Brain microvascular endothelial cell (primary cell): ENCODE measurements at regions not wholly inside any gene's neighbourhood (a gene's known extent, or its start where the extent isn't known, plus 50 kb on each side); places are given as distances from the start of the nearest gene placed in this dataset.
"Not testable (repeated sequence)": the region's sequence is repeated elsewhere in the genome, so short reads cannot be mapped to it uniquely, and the experiment has no call there.

Experiments used
- DNase-seq: peaks from one replicate; pipeline ENCODE4 v3.0.0-alpha.2; 2020
- H3K27ac ChIP-seq: fragments of 250-450 bp; sonication (Bioruptor Pico); 2 replicates; pipeline ENCODE4 v1.5.1; 2020; ENCODE audit warnings: mild to moderate bottlenecking, moderate library complexity
- H3K27me3 ChIP-seq: fragments of 250-450 bp; sonication (Bioruptor Pico); replicated peaks from 2 replicates; pipeline ENCODE4 v1.5.1; 2020; ENCODE audit warnings: mild to moderate bottlenecking
- H3K36me3 ChIP-seq: fragments of 250-450 bp; sonication (Bioruptor Pico); replicated peaks from 2 replicates; pipeline ENCODE4 v1.5.1; 2020; ENCODE audit warnings: mild to moderate bottlenecking
- H3K4me3 ChIP-seq: 2 replicates; pipeline ENCODE4 v1.5.1; 2011; ENCODE audit warnings: low read depth, mild to moderate bottlenecking, control low read depth, low read length, moderate library complexity
- CTCF ChIP-seq: IDR thresholded peaks from 2 replicates; pipeline ENCODE4 v1.5.1; 2011; ENCODE audit warnings: low read depth, mild to moderate bottlenecking, moderate library complexity, low read length, control low read depth, inconsistent platforms; ENCODE audit errors: missing control alignments
- in situ Hi-C: cut with HindIII; loops from 2 replicates; pipeline ENCODE4 v1.10.0; 2017; ENCODE audit warnings: low sequenced_read_pairs, low pct_ligation_motif_present

GRCh38 chr3:11909726-11910125 is 63.0 kb upstream of the TAMM41 start:
- no peak for TF ChIP-seq CTCF
- no peaks in the 10 kb centered on the region for H3K27me3 ChIP-seq
- in situ Hi-C loops, result no loop called here
- H3K36me3 ChIP-seq, result no peaks in the 10 kb centered on the region
- no peak overlapping the region for H3K4me3 ChIP-seq
- DNase-seq, result no peak
- no peak overlapping the region for H3K27ac ChIP-seq

- in situ Hi-C loops, DNase-seq, H3K36me3 ChIP-seq, H3K27me3 ChIP-seq, H3K4me3 ChIP-seq, H3K27ac ChIP-seq: not testable (repeated sequence)
Measured at GRCh38 chr3:11910216-11910930, 63.7 kb upstream of the TAMM41 start.

- no peak for DNase-seq
- in situ Hi-C loops, result no loop called here
- H3K27me3 ChIP-seq, result no peaks in the 10 kb centered on the region
- H3K36me3 ChIP-seq, result no peaks in the 10 kb centered on the region
- no peak for TF ChIP-seq CTCF
- no peak overlapping the region for H3K4me3 ChIP-seq
- no peak overlapping the region for H3K27ac ChIP-seq
Measured at GRCh38 chr3:11910971-11911531, 64.4 kb upstream of the TAMM41 start.

- not testable (repeated sequence) for H3K27ac ChIP-seq
Measured at GRCh38 chr3:11911887-11912286, 65.2 kb upstream of the TAMM41 start.

GRCh38 chr3:11913316-11913715 is 66.6 kb upstream of the TAMM41 start:
- Histone ChIP-seq H3K27ac (no peak overlapping the region), H3K27me3 (no peaks in the 10 kb centered on the region), H3K36me3 (no peaks in the 10 kb centered on the region), H3K4me3 (no peak overlapping the region)
- in situ Hi-C loops, result no loop called here
- no peak for DNase-seq
- no peak for TF ChIP-seq CTCF

More at GRCh38 chr3:11911887-11912286, 65.2 kb upstream of the TAMM41 start:
- H3K27me3 ChIP-seq, H3K36me3 ChIP-seq, DNase-seq, in situ Hi-C loops, H3K4me3 ChIP-seq: not testable (repeated sequence)

- Histone ChIP-seq H3K4me3 (no peak overlapping the region), H3K36me3 (no peaks in the 10 kb centered on the region), H3K27ac (no peak overlapping the region), H3K27me3 (no peaks in the 10 kb centered on the region)
- DNase-seq, result no peak
- TF ChIP-seq CTCF, result no peak
- in situ Hi-C loops, result no loop called here
Measured at GRCh38 chr3:11914041-11914440, 67.4 kb upstream of the TAMM41 start.

- in situ Hi-C loops, result no loop called here
- DNase-seq, result no peak
- H3K27me3 ChIP-seq, result no peaks in the 10 kb centered on the region
- TF ChIP-seq CTCF, result no peak
- H3K36me3 ChIP-seq, result no peaks in the 10 kb centered on the region
- H3K27ac ChIP-seq, result no peak overlapping the region
- H3K4me3 ChIP-seq, result no peak overlapping the region
Measured at GRCh38 chr3:11914651-11915050, 68.0 kb upstream of the TAMM41 start.
